Heart left ventricle (tissue), 13 donors: ENCODE measurements at regions not wholly inside any gene's neighbourhood (a gene's known extent, or its start where the extent isn't known, plus 50 kb on each side); places are given as distances from the start of the nearest gene placed in this dataset.

ENCODE experiments used
- CTCF ChIP-seq, 12 donors: fragments of 200-600 bp; sonication (generic) in 4 of 12; IDR thresholded peaks; one replicate each; pipeline versions ENCODE4 v1.5.0 to v1.8.0; 2018 to 2022; ENCODE audit warnings: antibody characterized with exemption in 12 of 12, mild to moderate bottlenecking in 5 of 12
- POLR2A ChIP-seq, 2 donors: fragments of 450-650 bp; IDR thresholded peaks; one replicate each; pipeline ENCODE4 v1.6.1; 2017; ENCODE audit warnings: antibody characterized with exemption in 2 of 2, mild to moderate bottlenecking in 2 of 2, moderate library complexity in 2 of 2
- donor health status: ischemic (EF 13 %, LVEDD 7.1; RV severe dilation, severe dysfunction).
- donor health status: DM: no; HTN: yes; CAD: no.
- donor health status: DM: no; HTN: no; CAD: no.
- donor health status: ischemic (EF 25% LVEDD 6.9; RV normal size, moderate dysfunction).
- donor health status: ischemic (EF 25% LVEDD 5.7; RV mildly dilated, moderate dysfunction).
- donor health status: ischemic (EF 35%, LVEDD 5.7; RV mildly dilated, moderate dysfunction).
- donor health status: nonischemic (EF 11% LVEDD 7.7; RV severe dilation, severe dysfunction).
- donor health status: DM: yes; HTN: yes; CAD: no.
- donor health status: PGD.
- donor health status: ischemic (EF 29% LVEDD 5.4; RV normal size, mild dysfunction).
- donor health status: nonischemic (EF 23%, LVEDD 6.1; RV moderate dilation, normal function).

GRCh38 chr4:124596816-124597215, 115.7 kb downstream of the ANKRD50 start:
- no peak for TF ChIP-seq POLR2A (IDR thresholded peaks at IDR 0.05)
- no peak for TF ChIP-seq CTCF (IDR thresholded peaks at IDR 0.05)
